ENCODE measurements at regions not wholly inside any gene's neighbourhood (a gene's known extent, or its start where the extent isn't known, plus 50 kb on each side); places are given as distances from the start of the nearest gene placed in this dataset.

DNA sequence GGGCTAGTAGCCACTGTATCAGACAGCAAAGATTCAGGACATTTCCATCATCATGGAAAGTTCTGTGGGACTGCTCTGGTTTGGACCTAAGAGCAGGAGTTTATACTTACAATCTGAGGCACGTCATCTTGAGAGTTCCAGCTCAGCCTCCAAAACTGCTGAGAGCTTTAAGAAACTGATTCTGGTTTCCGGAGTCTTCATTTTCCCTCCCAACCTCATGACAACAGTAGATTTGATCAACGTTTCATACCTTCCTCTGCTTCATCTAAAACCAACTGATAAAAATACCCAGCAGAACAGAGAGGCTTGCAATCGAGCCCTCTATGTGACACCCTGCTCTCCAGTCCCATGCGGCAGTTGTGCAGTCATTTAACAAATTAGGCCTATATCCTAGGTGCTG, 64.3 kb upstream of the EPB41L1 start:
- TF ChIP-seq POLR2A (IDR thresholded peaks at IDR 0.05; ENCODE audit: low read depth, low read length): no peak
- TF ChIP-seq, protein P1, sequence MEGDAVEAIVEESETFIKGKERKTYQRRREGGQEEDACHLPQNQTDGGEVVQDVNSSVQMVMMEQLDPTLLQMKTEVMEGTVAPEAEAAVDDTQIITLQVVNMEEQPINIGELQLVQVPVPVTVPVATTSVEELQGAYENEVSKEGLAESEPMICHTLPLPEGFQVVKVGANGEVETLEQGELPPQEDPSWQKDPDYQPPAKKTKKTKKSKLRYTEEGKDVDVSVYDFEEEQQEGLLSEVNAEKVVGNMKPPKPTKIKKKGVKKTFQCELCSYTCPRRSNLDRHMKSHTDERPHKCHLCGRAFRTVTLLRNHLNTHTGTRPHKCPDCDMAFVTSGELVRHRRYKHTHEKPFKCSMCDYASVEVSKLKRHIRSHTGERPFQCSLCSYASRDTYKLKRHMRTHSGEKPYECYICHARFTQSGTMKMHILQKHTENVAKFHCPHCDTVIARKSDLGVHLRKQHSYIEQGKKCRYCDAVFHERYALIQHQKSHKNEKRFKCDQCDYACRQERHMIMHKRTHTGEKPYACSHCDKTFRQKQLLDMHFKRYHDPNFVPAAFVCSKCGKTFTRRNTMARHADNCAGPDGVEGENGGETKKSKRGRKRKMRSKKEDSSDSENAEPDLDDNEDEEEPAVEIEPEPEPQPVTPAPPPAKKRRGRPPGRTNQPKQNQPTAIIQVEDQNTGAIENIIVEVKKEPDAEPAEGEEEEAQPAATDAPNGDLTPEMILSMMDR (conservative IDR thresholded peaks at IDR 0.05; ENCODE audit: low read depth, low read length): no peak

Data from IMR-90 (cell line).